GM23338 (cell line): ENCODE measurements at regions not wholly inside any gene's neighbourhood (a gene's known extent, or its start where the extent isn't known, plus 50 kb on each side); places are given as distances from the start of the nearest gene placed in this dataset.

Source experiments
- ATAC-seq: fragments of 200-7000 bp; cut with Tn5 transposase; 3 replicates; pipeline ENCODE4 v1.9.1; 2020
- DNase-seq: peaks from one replicate; pipeline ENCODE4 v3.0.0-alpha.2; 2015; ENCODE audit warnings: low spot score
- H2AFZ ChIP-seq: fragments of 200-600 bp; sonication (generic); 2 replicates; pipeline ENCODE4 v1.8.0; 2016; ENCODE audit warnings: antibody characterized with exemption, mild to moderate bottlenecking, moderate library complexity
- H3F3A ChIP-seq: fragments of 200-600 bp; sonication (generic); replicated peaks from 2 replicates; pipeline ENCODE4 v1.8.0; 2017; ENCODE audit warnings: antibody characterized with exemption, mixed run types, low read depth
- H3K27ac ChIP-seq: fragments of 200-600 bp; sonication (generic); 2 replicates; pipeline ENCODE4 v1.6.1; 2016; ENCODE audit warnings: low read depth
- H3K27me3 ChIP-seq: fragments of 200-600 bp; sonication (generic); 2 replicates; pipeline ENCODE4 v1.8.0; 2016; ENCODE audit warnings: mild to moderate bottlenecking, mixed run types, moderate library complexity; ENCODE audit not compliant: insufficient read depth
- H3K36me3 ChIP-seq: fragments of 200-600 bp; sonication (generic); 2 replicates; pipeline ENCODE4 v1.8.0; 2016; ENCODE audit warnings: mild to moderate bottlenecking; ENCODE audit not compliant: insufficient read depth
- H3K4me1 ChIP-seq: fragments of 200-600 bp; sonication (generic); 2 replicates; pipeline ENCODE4 v1.8.0; 2016; ENCODE audit warnings: mild to moderate bottlenecking, moderate library complexity; ENCODE audit not compliant: insufficient read depth
- H3K4me2 ChIP-seq: fragments of 200-600 bp; sonication (generic); 2 replicates; pipeline ENCODE4 v1.7.1; 2017; ENCODE audit warnings: mixed run types
- H3K4me3 ChIP-seq: fragments of 200-600 bp; sonication (generic); 2 replicates; pipeline ENCODE4 v1.6.1; 2016; ENCODE audit warnings: mixed run types
- H3K79me2 ChIP-seq: fragments of 200-600 bp; sonication (generic); replicated peaks from 2 replicates; pipeline ENCODE4 v1.8.0; 2017; ENCODE audit warnings: mild to moderate bottlenecking; ENCODE audit not compliant: insufficient read depth
- H3K9me2 ChIP-seq: fragments of 200-600 bp; sonication (generic); 2 replicates; pipeline ENCODE4 v1.8.0; 2017; ENCODE audit not compliant: insufficient read depth
- H4K20me1 ChIP-seq: fragments of 200-600 bp; sonication (generic); replicated peaks from 2 replicates; pipeline ENCODE4 v1.8.0; 2017; ENCODE audit warnings: mild to moderate bottlenecking; ENCODE audit not compliant: insufficient read depth
- H3K27ac Mint-ChIP-seq: 2 replicates; pipeline ENCODE4 v1.8.0; 2020; ENCODE audit warnings: inconsistent platforms, mild to moderate bottlenecking, moderate library complexity, mixed read lengths
- H3K27me3 Mint-ChIP-seq: 3 replicates; pipeline ENCODE4 v1.8.0; 2022; ENCODE audit warnings: low read depth, mild to moderate bottlenecking, moderate library complexity, mixed read lengths, inconsistent platforms; ENCODE audit not compliant: insufficient read depth, poor library complexity
- H3K36me3 Mint-ChIP-seq: 3 replicates; pipeline ENCODE4 v1.8.0; 2021; ENCODE audit warnings: low read depth, mild to moderate bottlenecking, inconsistent platforms, moderate library complexity, mixed read lengths
- H3K4me1 Mint-ChIP-seq: 3 replicates; pipeline ENCODE4 v1.8.0; 2020; ENCODE audit warnings: mild to moderate bottlenecking, inconsistent platforms, mixed read lengths
- H3K4me3 Mint-ChIP-seq: 3 replicates; pipeline ENCODE4 v1.8.0; 2021; ENCODE audit warnings: moderate library complexity, mild to moderate bottlenecking, inconsistent platforms, mixed read lengths
- H3K9me3 Mint-ChIP-seq: 3 replicates; pipeline ENCODE4 v1.8.0; 2020; ENCODE audit warnings: moderate library complexity, mild to moderate bottlenecking, inconsistent platforms, mixed read lengths
- CREB1 ChIP-seq: fragments of 250-450 bp; sonication (Bioruptor Pico); IDR thresholded peaks from 2 replicates; pipeline ENCODE4 v1.5.0; 2020; ENCODE audit warnings: low read depth, mild to moderate bottlenecking, moderate library complexity
- CTCF ChIP-seq, 2 experiments: fragments of 200-600 bp in 1 of 2; sonication (generic) in 1 of 2; conservative IDR thresholded peaks; 2 replicates each; pipeline versions ENCODE4 v1.5.1 to v1.6.1; 2016 to 2017; ENCODE audit warnings: antibody characterized with exemption in 2 of 2, low read depth in 2 of 2, mild to moderate bottlenecking in 2 of 2, moderate library complexity in 1 of 2
- EZH2 ChIP-seq: fragments of 200-600 bp; sonication (generic); IDR thresholded peaks from one replicate; pipeline ENCODE4 v1.8.0; 2017; ENCODE audit warnings: antibody characterized with exemption, mild to moderate bottlenecking, low read depth; ENCODE audit not compliant: unreplicated experiment
- EZH2phosphoT487 ChIP-seq: fragments of 200-600 bp; sonication (generic); IDR thresholded peaks from one replicate; pipeline ENCODE4 v1.8.1; 2018; ENCODE audit warnings: antibody characterized with exemption; ENCODE audit not compliant: unreplicated experiment
- JUNB ChIP-seq: IDR thresholded peaks from one replicate; pipeline ENCODE4 v1.6.1; 2016; ENCODE audit warnings: antibody characterized with exemption; ENCODE audit not compliant: unreplicated experiment
- NANOG ChIP-seq: IDR thresholded peaks from 2 replicates; pipeline ENCODE4 v1.6.1; 2016; ENCODE audit warnings: antibody characterized with exemption, borderline replicate concordance
- POLR2AphosphoS5 ChIP-seq: IDR thresholded peaks from 2 replicates; pipeline ENCODE4 v1.6.1; 2016; ENCODE audit warnings: antibody characterized with exemption, low read depth
- STAT1 ChIP-seq: IDR thresholded peaks from one replicate; pipeline ENCODE4 v1.6.1; 2016; ENCODE audit warnings: antibody characterized with exemption; ENCODE audit not compliant: unreplicated experiment
- ZNF114 ChIP-seq: fragments of 250-450 bp; sonication (Bioruptor Pico); IDR thresholded peaks from 2 replicates; pipeline ENCODE4 v1.5.0; 2020; ENCODE audit warnings: mild to moderate bottlenecking, moderate library complexity
- ZNF331 ChIP-seq: fragments of 250-450 bp; sonication (Bioruptor Pico); IDR thresholded peaks from 2 replicates; pipeline ENCODE4 v1.5.0; 2020; ENCODE audit warnings: low read depth, mild to moderate bottlenecking, moderate library complexity
- TF ChIP-seq, protein P1 (sequence below): fragments of 250-450 bp; sonication (Bioruptor Pico); IDR thresholded peaks from 2 replicates; pipeline ENCODE4 v1.5.0; 2020; ENCODE audit warnings: mild to moderate bottlenecking, moderate library complexity
- TF ChIP-seq, protein P2 (sequence below): IDR thresholded peaks from one replicate; pipeline ENCODE4 v1.6.1; 2018; ENCODE audit warnings: antibody characterized with exemption; ENCODE audit not compliant: unreplicated experiment
- TF ChIP-seq, protein P3 (sequence below): IDR thresholded peaks from 2 replicates; pipeline ENCODE4 v1.6.1; 2016; ENCODE audit warnings: antibody characterized with exemption

- Histone ChIP-seq H3K27me3 (no peaks in the 10 kb centered on the region), H3K27ac (no peak overlapping the region), H3K4me2 (no peak overlapping the region), H3K36me3 (no peaks in the 10 kb centered on the region), H3K4me1 (no peaks in the 10 kb centered on the region), H3K4me3 (no peak overlapping the region), H4K20me1 (no peaks in the 10 kb centered on the region), H3K9me2 (no peaks in the 10 kb centered on the region), H2AFZ (no peak overlapping the region), H3F3A (no peaks in the 10 kb centered on the region), H3K79me2 (no peaks in the 10 kb centered on the region)
- DNase-seq (no peak), ATAC-seq (no peak)
- TF ChIP-seq CTCF (conservative IDR thresholded peaks at IDR 0.05; ENCODE audit: low read depth in 2 of 2) (no peak), ZNF114 (CRISPR knock-in tag) (no peak), EZH2phosphoT487 (no peak), EZH2 (no peak), JUNB (no peak), NANOG (no peak), POLR2AphosphoS5 (no peak), ZNF331 (CRISPR knock-in tag) (no peak), CREB1 (CRISPR knock-in tag) (no peak), STAT1 (no peak)
- TF ChIP-seq, protein P1, sequence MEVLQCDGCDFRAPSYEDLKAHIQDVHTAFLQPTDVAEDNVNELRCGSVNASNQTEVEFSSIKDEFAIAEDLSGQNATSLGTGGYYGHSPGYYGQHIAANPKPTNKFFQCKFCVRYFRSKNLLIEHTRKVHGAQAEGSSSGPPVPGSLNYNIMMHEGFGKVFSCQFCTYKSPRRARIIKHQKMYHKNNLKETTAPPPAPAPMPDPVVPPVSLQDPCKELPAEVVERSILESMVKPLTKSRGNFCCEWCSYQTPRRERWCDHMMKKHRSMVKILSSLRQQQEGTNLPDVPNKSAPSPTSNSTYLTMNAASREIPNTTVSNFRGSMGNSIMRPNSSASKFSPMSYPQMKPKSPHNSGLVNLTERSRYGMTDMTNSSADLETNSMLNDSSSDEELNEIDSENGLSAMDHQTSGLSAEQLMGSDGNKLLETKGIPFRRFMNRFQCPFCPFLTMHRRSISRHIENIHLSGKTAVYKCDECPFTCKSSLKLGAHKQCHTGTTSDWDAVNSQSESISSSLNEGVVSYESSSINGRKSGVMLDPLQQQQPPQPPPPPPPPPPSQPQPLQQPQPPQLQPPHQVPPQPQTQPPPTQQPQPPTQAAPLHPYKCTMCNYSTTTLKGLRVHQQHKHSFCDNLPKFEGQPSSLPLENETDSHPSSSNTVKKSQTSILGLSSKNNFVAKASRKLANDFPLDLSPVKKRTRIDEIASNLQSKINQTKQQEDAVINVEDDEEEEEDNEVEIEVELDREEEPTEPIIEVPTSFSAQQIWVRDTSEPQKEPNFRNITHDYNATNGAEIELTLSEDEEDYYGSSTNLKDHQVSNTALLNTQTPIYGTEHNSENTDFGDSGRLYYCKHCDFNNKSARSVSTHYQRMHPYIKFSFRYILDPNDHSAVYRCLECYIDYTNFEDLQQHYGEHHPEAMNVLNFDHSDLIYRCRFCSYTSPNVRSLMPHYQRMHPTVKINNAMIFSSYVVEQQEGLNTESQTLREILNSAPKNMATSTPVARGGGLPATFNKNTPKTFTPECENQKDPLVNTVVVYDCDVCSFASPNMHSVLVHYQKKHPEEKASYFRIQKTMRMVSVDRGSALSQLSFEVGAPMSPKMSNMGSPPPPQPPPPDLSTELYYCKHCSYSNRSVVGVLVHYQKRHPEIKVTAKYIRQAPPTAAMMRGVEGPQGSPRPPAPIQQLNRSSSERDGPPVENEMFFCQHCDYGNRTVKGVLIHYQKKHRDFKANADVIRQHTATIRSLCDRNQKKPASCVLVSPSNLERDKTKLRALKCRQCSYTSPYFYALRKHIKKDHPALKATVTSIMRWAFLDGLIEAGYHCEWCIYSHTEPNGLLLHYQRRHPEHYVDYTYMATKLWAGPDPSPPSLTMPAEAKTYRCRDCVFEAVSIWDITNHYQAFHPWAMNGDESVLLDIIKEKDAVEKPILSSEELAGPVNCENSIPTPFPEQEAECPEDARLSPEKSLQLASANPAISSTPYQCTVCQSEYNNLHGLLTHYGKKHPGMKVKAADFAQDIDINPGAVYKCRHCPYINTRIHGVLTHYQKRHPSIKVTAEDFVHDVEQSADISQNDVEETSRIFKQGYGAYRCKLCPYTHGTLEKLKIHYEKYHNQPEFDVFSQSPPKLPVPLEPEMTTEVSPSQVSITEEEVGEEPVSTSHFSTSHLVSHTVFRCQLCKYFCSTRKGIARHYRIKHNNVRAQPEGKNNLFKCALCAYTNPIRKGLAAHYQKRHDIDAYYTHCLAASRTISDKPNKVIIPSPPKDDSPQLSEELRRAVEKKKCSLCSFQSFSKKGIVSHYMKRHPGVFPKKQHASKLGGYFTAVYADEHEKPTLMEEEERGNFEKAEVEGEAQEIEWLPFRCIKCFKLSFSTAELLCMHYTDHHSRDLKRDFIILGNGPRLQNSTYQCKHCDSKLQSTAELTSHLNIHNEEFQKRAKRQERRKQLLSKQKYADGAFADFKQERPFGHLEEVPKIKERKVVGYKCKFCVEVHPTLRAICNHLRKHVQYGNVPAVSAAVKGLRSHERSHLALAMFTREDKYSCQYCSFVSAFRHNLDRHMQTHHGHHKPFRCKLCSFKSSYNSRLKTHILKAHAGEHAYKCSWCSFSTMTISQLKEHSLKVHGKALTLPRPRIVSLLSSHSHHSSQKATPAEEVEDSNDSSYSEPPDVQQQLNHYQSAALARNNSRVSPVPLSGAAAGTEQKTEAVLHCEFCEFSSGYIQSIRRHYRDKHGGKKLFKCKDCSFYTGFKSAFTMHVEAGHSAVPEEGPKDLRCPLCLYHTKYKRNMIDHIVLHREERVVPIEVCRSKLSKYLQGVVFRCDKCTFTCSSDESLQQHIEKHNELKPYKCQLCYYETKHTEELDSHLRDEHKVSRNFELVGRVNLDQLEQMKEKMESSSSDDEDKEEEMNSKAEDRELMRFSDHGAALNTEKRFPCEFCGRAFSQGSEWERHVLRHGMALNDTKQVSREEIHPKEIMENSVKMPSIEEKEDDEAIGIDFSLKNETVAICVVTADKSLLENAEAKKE (CRISPR knock-in tag), result no peak
- TF ChIP-seq, protein P2, sequence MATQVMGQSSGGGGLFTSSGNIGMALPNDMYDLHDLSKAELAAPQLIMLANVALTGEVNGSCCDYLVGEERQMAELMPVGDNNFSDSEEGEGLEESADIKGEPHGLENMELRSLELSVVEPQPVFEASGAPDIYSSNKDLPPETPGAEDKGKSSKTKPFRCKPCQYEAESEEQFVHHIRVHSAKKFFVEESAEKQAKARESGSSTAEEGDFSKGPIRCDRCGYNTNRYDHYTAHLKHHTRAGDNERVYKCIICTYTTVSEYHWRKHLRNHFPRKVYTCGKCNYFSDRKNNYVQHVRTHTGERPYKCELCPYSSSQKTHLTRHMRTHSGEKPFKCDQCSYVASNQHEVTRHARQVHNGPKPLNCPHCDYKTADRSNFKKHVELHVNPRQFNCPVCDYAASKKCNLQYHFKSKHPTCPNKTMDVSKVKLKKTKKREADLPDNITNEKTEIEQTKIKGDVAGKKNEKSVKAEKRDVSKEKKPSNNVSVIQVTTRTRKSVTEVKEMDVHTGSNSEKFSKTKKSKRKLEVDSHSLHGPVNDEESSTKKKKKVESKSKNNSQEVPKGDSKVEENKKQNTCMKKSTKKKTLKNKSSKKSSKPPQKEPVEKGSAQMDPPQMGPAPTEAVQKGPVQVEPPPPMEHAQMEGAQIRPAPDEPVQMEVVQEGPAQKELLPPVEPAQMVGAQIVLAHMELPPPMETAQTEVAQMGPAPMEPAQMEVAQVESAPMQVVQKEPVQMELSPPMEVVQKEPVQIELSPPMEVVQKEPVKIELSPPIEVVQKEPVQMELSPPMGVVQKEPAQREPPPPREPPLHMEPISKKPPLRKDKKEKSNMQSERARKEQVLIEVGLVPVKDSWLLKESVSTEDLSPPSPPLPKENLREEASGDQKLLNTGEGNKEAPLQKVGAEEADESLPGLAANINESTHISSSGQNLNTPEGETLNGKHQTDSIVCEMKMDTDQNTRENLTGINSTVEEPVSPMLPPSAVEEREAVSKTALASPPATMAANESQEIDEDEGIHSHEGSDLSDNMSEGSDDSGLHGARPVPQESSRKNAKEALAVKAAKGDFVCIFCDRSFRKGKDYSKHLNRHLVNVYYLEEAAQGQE, result no peak
- TF ChIP-seq, protein P3, sequence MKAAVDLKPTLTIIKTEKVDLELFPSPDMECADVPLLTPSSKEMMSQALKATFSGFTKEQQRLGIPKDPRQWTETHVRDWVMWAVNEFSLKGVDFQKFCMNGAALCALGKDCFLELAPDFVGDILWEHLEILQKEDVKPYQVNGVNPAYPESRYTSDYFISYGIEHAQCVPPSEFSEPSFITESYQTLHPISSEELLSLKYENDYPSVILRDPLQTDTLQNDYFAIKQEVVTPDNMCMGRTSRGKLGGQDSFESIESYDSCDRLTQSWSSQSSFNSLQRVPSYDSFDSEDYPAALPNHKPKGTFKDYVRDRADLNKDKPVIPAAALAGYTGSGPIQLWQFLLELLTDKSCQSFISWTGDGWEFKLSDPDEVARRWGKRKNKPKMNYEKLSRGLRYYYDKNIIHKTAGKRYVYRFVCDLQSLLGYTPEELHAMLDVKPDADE, result no peak
- Mint-ChIP-seq H3K27ac (no peak overlapping the region; the same call in 1 of the 2 replicates), H3K36me3 (no peaks in the 10 kb centered on the region), H3K4me1 (peaks cover 12% of the 10 kb centered on the region; the same call in 2 of the 3 replicates), H3K4me3 (no peak overlapping the region), H3K9me3 (no peaks in the 10 kb centered on the region), H3K27me3 (peaks cover 2% of the 10 kb centered on the region)
These were observed 906.7 kb upstream of the CHORDC1 start for GRCh38 chr11:91129596-91129995.
